Glutamatergic neuron (in vitro differentiated cells): ENCODE measurements at regions not wholly inside any gene's neighbourhood (a gene's known extent, or its start where the extent isn't known, plus 50 kb on each side); places are given as distances from the start of the nearest gene placed in this dataset.

Experiments used
- DNase-seq: peaks from one replicate; pipeline ENCODE4 v3.0.0; 2022
- H3K27ac Mint-ChIP-seq: one replicate; pipeline ENCODE4 v1.8.0; 2020; ENCODE audit warnings: mild to moderate bottlenecking, mixed read lengths, inconsistent platforms; ENCODE audit not compliant: unreplicated experiment
- H3K27me3 Mint-ChIP-seq: one replicate; pipeline ENCODE4 v1.8.0; 2020; ENCODE audit warnings: mild to moderate bottlenecking, moderate library complexity, mixed read lengths, inconsistent platforms; ENCODE audit not compliant: unreplicated experiment
- H3K36me3 Mint-ChIP-seq: one replicate; pipeline ENCODE4 v1.8.0; 2020; ENCODE audit warnings: mild to moderate bottlenecking, mixed read lengths, inconsistent platforms; ENCODE audit not compliant: unreplicated experiment
- H3K4me1 Mint-ChIP-seq: one replicate; pipeline ENCODE4 v1.8.0; 2020; ENCODE audit warnings: mild to moderate bottlenecking, low read depth, mixed read lengths, inconsistent platforms; ENCODE audit not compliant: unreplicated experiment
- H3K4me3 Mint-ChIP-seq: one replicate; pipeline ENCODE4 v1.8.0; 2020; ENCODE audit warnings: mild to moderate bottlenecking, mixed read lengths, inconsistent platforms; ENCODE audit not compliant: unreplicated experiment
- H3K9me3 Mint-ChIP-seq: one replicate; pipeline ENCODE4 v1.8.0; 2020; ENCODE audit warnings: mild to moderate bottlenecking, moderate library complexity, mixed read lengths, inconsistent platforms; ENCODE audit not compliant: unreplicated experiment
- CTCF ChIP-seq: fragments of 200-600 bp; sonication (generic); IDR thresholded peaks from one replicate; pipeline ENCODE4 v1.5.0; 2021; ENCODE audit not compliant: partially characterized antibody, unreplicated experiment

- H3K4me1 Mint-ChIP-seq, result no peaks in the 10 kb centered on the region
- H3K9me3 Mint-ChIP-seq, result no peaks in the 10 kb centered on the region
- H3K36me3 Mint-ChIP-seq, result no peaks in the 10 kb centered on the region
- DNase-seq, result no peak
- TF ChIP-seq CTCF, result no peak
- no peak overlapping the region for H3K4me3 Mint-ChIP-seq
- H3K27ac Mint-ChIP-seq, result no peak overlapping the region
- H3K27me3 Mint-ChIP-seq, result no peaks in the 10 kb centered on the region
Observed at GRCh38 chrX:122856205-122856604, 327.9 kb upstream of the GRIA3 start.

DNA sequence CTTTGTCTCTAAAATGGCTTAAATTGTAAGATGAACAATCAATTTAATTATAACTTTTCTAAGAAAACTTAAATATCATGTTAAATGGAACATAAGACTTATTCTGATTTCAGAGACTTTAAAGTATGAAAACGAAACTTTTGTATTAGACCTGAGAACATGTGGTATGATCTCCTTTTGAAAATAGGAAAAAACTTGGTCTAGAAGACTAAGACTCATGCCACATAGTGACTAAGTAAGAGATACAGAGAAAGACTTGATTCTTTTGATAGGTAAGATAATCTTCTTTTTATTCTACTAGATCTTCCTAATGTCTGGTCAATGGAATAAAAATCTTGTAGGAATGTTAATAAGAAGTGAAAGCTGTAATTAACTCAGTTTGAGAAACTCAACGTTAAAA, 326.3 kb upstream of the GRIA3 start:
- Mint-ChIP-seq H3K27ac (no peak overlapping the region), H3K4me3 (no peak overlapping the region), H3K27me3 (no peaks in the 10 kb centered on the region), H3K9me3 (no peaks in the 10 kb centered on the region), H3K4me1 (no peaks in the 10 kb centered on the region), H3K36me3 (no peaks in the 10 kb centered on the region)
- TF ChIP-seq CTCF, result no peak
- DNase-seq, result no peak

DNA sequence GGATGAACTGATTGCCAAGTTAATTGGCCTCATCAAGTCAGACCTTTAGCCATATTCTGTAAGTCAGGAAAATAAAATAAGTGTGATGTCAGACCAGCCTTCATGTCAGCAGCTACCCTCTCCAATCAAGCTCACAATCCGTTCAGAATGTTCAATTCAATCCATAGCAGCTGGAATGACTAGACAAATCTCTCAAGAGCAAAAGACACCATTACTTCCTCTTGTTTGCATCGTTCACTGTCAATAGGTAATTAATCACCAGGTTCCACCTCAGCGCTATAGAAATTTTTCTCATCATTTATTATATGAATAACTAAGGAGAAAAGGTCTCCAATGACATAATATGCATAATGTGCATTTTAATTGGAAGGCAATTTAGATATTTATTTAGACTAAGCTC, 321.0 kb upstream of the GRIA3 start:
- Mint-ChIP-seq H3K4me1 (no peaks in the 10 kb centered on the region), H3K4me3 (no peak overlapping the region), H3K27ac (no peak overlapping the region), H3K27me3 (no peaks in the 10 kb centered on the region), H3K36me3 (no peaks in the 10 kb centered on the region), H3K9me3 (no peaks in the 10 kb centered on the region)
- DNase-seq, result no peak
- TF ChIP-seq CTCF, result no peak

DNA sequence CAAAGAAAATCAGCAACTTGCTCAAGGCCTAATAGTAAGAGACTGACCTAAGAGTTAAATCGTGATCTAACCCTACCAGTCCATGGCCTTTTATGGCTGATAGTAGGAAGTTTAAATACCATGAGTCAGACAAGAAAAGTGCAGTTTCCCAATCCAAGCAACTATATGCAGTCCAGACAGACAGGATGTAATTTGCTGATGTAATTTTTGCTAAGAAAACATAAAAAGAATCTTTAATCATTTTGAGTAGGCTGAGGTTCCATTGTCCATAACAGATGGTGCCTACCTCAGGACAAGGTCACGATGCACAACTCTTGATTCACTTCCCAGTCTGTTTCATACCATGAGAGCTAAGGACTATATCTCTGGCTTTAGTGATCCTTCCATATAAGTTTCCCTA, 317.5 kb upstream of the GRIA3 start:
- peaks cover 9% of the 10 kb centered on the region for H3K4me1 Mint-ChIP-seq
- H3K9me3 Mint-ChIP-seq, result no peaks in the 10 kb centered on the region
- no peaks in the 10 kb centered on the region for H3K36me3 Mint-ChIP-seq
- no peak overlapping the region for H3K27ac Mint-ChIP-seq
- H3K4me3 Mint-ChIP-seq, result no peak overlapping the region
- H3K27me3 Mint-ChIP-seq, result no peaks in the 10 kb centered on the region
- no peak for TF ChIP-seq CTCF
- no peak for DNase-seq

DNA sequence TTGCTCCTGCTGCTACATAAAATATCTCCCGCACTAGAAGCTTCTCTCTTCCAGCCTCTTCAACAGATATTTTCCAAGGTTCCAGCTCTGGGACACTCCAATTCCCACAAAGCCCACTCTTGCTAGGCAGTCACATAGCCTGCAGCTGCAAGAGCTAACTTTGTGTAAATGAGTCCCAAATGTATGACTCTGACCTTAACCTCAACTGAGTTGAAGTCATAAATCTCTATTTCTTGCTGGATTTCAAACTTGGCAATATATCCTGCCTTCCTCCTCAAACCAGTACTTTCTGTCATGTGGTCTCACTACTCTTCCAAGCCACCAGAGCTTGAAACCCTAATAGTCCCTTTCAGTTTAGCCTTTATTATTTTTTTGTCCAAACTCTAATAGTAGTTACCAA, 315.4 kb upstream of the GRIA3 start:
- Mint-ChIP-seq H3K27me3 (no peaks in the 10 kb centered on the region), H3K27ac (no peak overlapping the region), H3K4me3 (no peak overlapping the region), H3K9me3 (peaks cover 2% of the 10 kb centered on the region), H3K36me3 (no peaks in the 10 kb centered on the region), H3K4me1 (peaks cover 21% of the 10 kb centered on the region)
- TF ChIP-seq CTCF, result no peak
- no peak for DNase-seq
